H54 (cell line): ENCODE measurements at regions not wholly inside any gene's neighbourhood (a gene's known extent, or its start where the extent isn't known, plus 50 kb on each side); places are given as distances from the start of the nearest gene placed in this dataset.
"Not testable (repeated sequence)": the region's sequence is repeated elsewhere in the genome, so short reads cannot be mapped to it uniquely, and the experiment has no call there.

ENCODE experiments used
- DNase-seq: peaks from one replicate; pipeline ENCODE4 v3.0.0; 2011; ENCODE audit warnings: low spot score, mixed read lengths; ENCODE audit not compliant: insufficient read length
- FAIRE-seq: peaks from 3 replicates; lab custom pipeline; 2011; peaks lifted over from hg19 to GRCh38; lab: Jason Lieb, UNC
- POLR2A ChIP-seq: IDR thresholded peaks from 2 replicates; pipeline ENCODE4 v1.6.1; 2011; ENCODE audit warnings: low read depth, mild to moderate bottlenecking, low read length

DNA sequence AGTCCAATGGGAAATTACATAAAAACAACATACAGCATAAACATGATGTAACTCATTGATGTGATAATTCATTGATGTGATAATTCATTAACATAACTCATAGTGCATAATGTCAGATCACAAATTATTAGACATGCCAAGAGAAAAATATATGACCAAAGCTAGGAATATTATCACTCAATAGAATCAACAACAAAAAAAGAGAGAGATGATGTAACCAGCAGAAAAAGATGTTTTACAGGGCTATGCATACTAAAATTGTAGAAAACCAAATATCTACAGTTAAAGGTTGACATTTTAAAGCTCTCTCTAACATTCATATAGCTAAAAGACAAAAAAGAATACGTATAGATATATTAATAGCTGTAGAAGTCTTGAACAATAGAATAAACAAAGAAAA lies 1067.2 kb upstream of the ADGRB3 start:
- no peak for DNase-seq
- FAIRE-seq, result peak; percentile 75
- TF ChIP-seq POLR2A, result no peak

DNA sequence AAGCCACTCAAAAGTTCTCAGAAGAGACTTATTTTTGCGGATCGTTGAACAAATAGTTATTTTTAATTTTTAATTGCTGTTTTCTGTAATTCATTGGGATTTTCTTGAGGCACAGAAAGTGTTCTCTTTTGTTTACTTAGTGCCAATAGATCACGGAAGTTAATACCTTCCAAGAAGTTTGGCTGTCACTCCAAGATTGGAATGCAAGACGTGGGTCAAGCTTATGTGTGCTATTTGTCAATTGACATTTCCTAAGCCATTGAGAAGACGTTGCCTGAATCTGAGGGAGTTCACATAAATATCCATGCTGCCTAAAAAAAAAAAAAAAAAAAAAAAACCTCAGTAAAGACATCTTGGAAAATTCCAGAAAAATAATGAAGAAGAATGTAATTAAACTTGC lies 1071.4 kb upstream of the ADGRB3 start:
- DNase-seq (no peak), FAIRE-seq (no peak)
- TF ChIP-seq POLR2A, result no peak

DNA sequence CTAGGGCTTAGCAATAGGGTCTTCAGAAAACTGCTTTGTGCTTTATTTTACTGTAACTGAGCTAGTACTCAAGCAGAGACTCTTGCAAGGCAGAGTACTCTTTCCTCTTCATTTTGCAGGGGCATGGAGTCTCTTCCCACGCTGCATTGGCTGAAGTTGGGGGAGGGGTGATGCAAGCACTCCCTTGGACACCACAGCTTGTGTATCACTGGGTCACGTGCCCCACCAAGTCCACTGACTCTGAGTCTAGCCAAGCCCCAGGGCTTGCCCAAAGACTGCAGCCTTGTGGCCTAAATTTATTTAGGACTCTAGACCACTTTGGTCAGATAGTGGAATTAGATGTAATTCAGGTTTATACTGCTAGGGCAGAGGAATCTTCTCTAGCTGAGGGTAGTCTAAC lies 1075.0 kb upstream of the ADGRB3 start:
- DNase-seq, result no peak
- FAIRE-seq, result no peak
- no peak for TF ChIP-seq POLR2A

DNA sequence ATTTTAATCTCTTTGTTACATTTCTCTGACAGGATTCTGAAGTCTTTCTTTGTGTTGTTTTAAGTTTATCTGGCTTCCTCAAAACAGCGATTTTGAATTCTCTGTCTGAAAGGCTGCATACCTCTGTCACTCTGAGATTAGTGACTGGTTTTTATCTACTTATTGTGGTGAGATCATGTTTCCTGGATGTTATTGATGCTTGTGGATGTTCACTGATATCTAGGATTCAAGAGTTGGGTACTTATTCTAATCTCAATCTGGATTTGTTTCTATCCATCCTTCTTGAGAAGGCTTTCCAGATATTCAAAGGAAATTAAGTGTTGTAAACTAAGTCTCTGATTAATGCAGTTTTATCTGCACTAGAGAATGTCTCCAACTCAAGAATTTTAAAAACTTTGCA lies 1076.1 kb upstream of the ADGRB3 start:
- FAIRE-seq, result no peak
- no peak for DNase-seq
- TF ChIP-seq POLR2A, result no peak

DNA sequence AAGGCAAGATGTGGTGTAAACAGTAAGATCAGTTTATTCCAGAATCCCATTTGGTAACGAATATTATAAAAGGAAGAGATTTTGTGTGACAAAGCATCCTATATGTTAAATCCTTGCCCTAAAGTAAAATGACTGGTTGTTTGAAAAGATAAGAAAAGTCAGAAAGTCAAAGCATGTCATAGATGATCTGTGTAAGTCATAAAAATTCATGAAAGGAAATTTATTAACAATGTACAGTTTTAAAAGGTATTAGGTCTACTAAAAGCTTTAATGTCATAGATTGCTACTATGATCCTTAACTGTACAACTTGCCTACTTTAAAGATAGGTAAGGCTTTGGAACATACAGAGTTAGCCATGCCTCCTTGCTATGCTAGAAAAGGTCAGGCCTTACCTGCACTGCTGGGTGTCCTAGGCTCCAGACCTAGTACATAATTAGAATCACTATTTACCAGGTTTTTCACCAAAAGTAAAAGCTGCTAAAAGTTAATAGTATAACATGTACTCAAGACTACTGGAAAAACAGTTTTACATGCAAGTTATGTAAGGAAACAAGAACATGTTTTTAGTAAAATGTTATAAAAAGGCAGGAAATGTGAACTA lies 1090.1 kb upstream of the ADGRB3 start:
- FAIRE-seq (no peak), DNase-seq (no peak)
- no peak for TF ChIP-seq POLR2A

DNA sequence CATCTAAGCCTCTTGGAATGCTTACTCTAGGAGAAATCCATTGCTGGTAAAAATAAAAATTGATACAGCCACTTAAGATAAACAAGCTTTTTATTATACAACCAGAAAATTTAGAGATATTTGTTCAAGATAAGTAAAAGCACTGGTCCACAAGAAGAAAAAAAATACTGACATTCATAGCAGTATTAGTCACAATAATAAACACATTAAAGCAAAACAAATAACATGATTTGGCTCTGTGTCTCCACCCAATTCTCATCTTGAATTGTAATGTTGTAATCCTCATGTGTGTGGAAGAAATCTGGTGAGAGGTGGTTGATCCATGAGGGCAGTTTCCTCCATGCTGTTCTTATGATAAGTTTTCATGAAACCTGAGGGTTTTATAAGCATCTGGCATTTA lies 1093.5 kb upstream of the ADGRB3 start:
- no peak for DNase-seq
- FAIRE-seq, result no peak
- TF ChIP-seq POLR2A, result no peak

DNA sequence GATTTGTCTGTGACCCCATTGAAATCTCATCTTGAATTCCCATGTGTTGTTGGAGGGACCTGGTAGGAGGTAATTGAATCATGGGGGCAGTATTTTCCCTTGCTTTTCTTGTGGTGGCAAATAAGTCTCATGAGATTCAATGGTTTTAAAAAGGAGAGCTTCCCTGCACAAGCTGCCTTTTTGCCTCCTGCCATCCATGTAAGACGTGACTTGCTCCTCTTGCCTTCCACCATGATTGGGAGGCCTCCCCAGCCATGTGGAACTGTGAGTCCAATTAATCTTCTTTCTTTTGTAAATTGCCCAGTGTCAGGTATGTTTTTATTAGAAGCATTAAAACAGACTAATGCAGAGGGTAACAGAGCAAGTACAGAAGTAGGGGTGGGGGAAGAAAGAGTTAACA lies 1097.0 kb upstream of the ADGRB3 start:
- TF ChIP-seq POLR2A, result no peak
- DNase-seq (no peak), FAIRE-seq (no peak)

DNA sequence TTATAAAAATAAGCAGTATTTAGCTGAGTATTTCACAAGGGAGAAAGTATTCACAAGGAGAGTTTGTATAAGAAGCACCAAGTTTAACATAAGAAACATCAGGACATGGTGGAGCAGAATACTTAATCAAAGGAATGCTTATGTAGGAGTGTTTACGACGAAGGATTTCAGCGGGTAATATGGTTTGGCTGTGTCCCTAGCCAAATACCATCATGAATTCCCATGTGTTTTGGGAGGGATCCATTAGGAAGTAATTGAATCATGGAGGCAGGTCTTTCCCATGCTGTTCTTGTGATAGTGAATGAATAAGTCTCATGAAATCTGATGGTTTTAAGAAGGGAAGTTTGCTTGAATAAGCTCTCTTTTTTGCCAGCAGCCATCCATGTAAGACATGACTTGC lies 1099.1 kb upstream of the ADGRB3 start:
- no peak for TF ChIP-seq POLR2A
- FAIRE-seq (no peak), DNase-seq (no peak)

DNA sequence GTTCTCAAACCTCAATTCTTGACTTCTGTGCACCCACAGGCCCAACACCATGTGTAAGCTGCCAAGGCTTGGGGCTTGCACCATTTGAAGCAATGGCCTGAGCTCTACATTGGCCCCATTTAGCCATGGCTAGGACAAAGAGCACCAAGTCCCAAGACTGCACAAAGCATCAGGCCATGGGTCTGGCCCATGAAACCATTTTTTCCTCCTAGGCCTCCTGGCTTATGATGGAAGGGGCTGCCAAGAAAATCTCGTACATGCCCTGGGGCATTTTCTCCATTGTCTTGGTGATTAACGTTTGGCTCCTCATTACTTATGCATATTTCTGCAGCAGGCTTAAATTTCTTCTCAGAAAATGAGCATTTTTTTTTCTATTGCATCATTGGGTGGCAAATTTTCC lies 1128.7 kb upstream of the ADGRB3 start:
- DNase-seq (no peak), FAIRE-seq (no peak)
- no peak for TF ChIP-seq POLR2A

DNA sequence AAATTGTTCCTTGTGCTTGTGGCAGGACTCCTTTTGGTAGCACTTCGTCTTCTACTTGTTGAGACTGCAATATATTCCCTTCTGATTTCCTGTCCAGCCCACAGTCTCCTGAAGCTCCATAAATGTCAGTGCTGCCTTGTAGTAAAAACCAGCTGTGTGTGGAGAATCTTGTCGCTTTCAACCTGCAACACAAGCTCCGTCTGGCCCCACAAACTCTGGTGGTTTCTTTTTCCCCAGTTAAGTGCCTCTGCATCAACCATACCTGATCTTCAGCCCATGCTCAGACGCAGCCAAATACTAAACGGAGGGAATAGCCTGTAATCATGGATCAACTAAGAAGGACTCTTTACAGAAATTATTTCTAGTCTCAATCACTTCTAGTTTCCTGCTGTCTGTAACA lies 1133.3 kb upstream of the ADGRB3 start:
- no peak for TF ChIP-seq POLR2A
- DNase-seq (no peak), FAIRE-seq (peak; percentile 58)

DNA sequence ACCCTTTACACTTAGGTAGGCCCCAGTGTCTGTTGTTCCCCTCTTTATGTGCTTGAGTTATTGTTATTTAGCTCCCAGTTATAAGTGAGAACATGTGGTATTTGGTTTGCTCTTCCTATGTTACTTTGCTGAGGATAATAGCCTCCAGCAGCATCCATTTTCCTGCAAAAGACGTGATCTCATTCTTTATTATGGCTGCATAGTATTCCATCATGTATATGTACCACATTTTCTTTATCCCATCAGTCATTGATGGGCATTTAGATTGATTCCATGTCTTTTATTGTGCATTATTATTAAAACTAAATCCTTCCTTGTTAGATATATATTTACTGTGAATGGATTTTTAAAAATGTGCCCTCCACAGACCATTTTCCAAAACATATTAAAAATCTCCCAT lies 1137.3 kb upstream of the ADGRB3 start:
- DNase-seq (no peak), FAIRE-seq (no peak)
- TF ChIP-seq POLR2A, result no peak

DNA sequence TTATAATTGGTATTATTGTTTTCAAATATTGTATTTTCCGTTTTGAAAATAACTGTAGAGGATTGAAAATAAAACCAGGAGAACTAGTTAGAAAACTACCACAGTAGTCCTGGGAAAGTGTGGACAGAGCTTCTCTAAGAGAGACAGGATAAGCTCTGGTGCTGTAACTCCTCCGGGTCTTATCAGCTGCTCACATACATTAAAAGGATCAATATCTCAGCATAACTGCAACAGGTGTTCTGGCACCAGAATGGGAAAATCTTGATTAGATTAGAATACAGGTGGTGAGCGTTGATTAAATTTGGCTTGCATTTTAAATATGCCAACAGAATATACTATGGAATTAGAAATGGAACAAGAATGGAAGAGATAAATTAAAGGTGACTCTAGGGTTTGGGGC lies 1138.9 kb upstream of the ADGRB3 start:
- DNase-seq (no peak), FAIRE-seq (no peak)
- TF ChIP-seq POLR2A, result no peak

DNA sequence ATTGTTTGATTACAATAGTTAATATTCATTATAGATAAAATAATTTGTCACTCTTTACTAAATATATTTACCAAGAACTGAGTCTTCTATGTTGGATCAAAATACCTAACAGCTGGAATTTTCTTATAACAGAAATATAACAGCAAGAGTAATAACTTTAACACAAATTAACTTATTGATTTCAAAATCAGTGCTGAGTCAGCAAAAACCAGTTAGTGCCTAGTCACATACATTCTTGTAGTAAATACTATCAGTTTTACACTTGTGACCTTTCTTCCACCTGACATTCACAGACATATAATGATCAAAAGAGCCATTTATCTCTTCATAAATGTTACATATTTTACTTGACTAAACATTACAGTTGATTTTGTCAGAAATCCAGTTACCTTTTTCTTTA lies 1141.4 kb upstream of the ADGRB3 start:
- TF ChIP-seq POLR2A, result no peak
- no peak for FAIRE-seq
- no peak for DNase-seq

DNA sequence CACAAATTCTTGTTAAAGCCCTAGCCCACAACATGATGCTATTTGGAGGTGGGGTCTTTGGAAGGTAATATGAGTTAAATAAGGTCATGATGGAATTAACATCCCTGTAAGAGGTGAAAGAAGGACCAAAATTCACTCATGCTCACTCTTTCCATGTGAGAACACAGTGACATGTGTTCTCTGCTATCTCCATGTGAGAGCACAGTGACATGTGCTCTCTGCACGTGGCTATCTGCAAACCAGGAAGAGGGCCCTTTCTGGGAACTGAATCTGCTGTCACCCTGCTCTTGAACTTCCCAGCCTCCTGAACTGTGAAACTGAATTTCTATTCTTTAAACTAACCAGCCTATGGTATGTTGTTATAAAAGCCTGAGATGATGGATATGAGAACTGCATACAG lies 1159.4 kb upstream of the ADGRB3 start:
- no peak for TF ChIP-seq POLR2A
- FAIRE-seq (no peak), DNase-seq (no peak)

DNA sequence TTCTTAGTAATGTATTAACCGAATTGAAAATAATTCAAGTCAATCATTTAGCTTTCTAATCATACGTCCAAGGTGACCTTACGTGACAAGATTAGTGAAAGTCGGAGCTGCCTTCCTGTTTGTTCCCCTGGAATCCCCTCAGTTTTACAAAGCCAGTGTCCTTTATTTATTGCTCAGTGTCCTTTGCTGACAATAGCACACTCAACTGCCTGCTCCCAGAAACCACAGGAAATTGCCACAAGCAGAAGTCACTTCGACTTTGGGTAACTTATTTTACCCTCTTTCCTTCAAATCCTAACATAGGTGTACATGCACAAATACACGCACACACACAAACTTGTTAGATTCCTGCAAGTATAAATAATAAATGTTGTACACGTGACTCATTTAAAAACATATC lies 1167.7 kb upstream of the ADGRB3 start:
- DNase-seq (no peak), FAIRE-seq (no peak)
- no peak for TF ChIP-seq POLR2A

DNA sequence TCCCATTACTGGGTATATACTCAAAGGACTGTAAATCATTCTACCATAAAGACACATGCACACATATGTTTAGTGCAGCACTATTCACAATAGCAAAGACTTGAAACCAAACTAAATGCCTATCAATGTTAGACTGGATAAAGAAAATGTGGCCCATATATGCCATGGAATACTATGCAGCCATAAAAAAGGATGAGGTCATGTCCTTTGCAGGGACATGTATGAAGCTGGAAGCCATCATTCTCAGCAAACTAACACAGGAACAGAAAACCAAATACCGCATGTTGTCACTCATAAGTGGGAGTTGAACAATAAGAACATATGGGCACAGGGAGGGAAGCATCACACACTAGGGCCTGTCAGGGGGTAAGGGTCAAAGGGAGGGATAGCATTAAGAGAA lies 1172.4 kb upstream of the ADGRB3 start:
- not testable (repeated sequence) for FAIRE-seq

More for the DNA sequence above, 1172.4 kb upstream of the ADGRB3 start:
- DNase-seq, result not testable (repeated sequence)
